Esophagus squamous epithelium (tissue), 5 donors: ENCODE measurements at regions not wholly inside any gene's neighbourhood (a gene's known extent, or its start where the extent isn't known, plus 50 kb on each side); places are given as distances from the start of the nearest gene placed in this dataset.
"Not testable (repeated sequence)": the region's sequence is repeated elsewhere in the genome, so short reads cannot be mapped to it uniquely, and the experiment has no call there.

Experiments
- DNase-seq: peaks from one replicate; lab custom pipeline; 2025; lab: John Stamatoyannopoulos, UW
- H3K27ac ChIP-seq, 4 donors: fragments of 200-600 bp; sonication (generic); one replicate each; pipeline ENCODE4 v1.5.1; 2016 to 2019; ENCODE audit warnings: mild to moderate bottlenecking in 1 of 4
- H3K27me3 ChIP-seq, 4 donors: fragments of 200-600 bp; sonication (generic); 1 replicate in 3 of 4; 2 replicates in 1 of 4; pipeline versions ENCODE4 v1.5.1 to v1.6.0; 2017 to 2021; ENCODE audit warnings: antibody characterized with exemption in 1 of 4
- H3K36me3 ChIP-seq, 3 donors: fragments of 200-600 bp; sonication (generic); one replicate each; pipeline ENCODE4 v1.5.1; 2016 to 2019
- H3K4me1 ChIP-seq, 3 donors: fragments of 200-600 bp; sonication (generic); one replicate each; pipeline ENCODE4 v1.5.1; 2017 to 2019
- H3K4me3 ChIP-seq, 4 donors: fragments of 200-600 bp; sonication (generic); 1 replicate in 3 of 4; 2 replicates in 1 of 4; pipeline ENCODE4 v1.5.1; 2016 to 2019; ENCODE audit warnings: mild to moderate bottlenecking in 2 of 4, moderate library complexity in 1 of 4
- H3K9me3 ChIP-seq, 3 donors: fragments of 200-600 bp; sonication (generic); one replicate each; pipeline ENCODE4 v1.5.1; 2016 to 2019
- CTCF ChIP-seq, 6 experiments: fragments of 450-650 bp in 4 of 6; fragments of 200-600 bp in 2 of 6; sonication (generic) in 2 of 6; IDR thresholded peaks; one replicate each; pipeline ENCODE4 v1.5.1; 2016 to 2019; ENCODE audit warnings: antibody characterized with exemption in 6 of 6, mild to moderate bottlenecking in 4 of 6, moderate library complexity in 4 of 6
- POLR2A ChIP-seq, 4 donors: fragments of 450-650 bp; IDR thresholded peaks; one replicate each; pipeline ENCODE4 v1.6.1; 2017; ENCODE audit warnings: antibody characterized with exemption in 4 of 4, mild to moderate bottlenecking in 4 of 4, moderate library complexity in 3 of 4
- WGBS, 2 donors: methylation state at CpG; one replicate each; pipeline ENCODE4 v1.1.5; 2018; 5-methylcytosine and 5-hydroxymethylcytosine counted together
- intact Hi-C: fragments of 100-400 bp; cut with DNase I; formaldehyde crosslinking; loops from one replicate; pipeline ENCODE4 v1.15.0; 2022
- donor health status: DM: yes; HTN: yes; CAD: no.

- H3K9me3 ChIP-seq = peaks cover 0 to 6% (median 0%) of the 10 kb centered on the region in 3 donors
- no peak for TF ChIP-seq POLR2A (IDR thresholded peaks at IDR 0.05)
- TF ChIP-seq CTCF (IDR thresholded peaks at IDR 0.05) = no peak
- DNase-seq = no peak
- H3K4me1 ChIP-seq = no peaks in the 10 kb centered on the region
- intact Hi-C loops = no loop called here
- H3K4me3 ChIP-seq = no peak overlapping the region
- no peaks in the 10 kb centered on the region for H3K36me3 ChIP-seq
- H3K27me3 ChIP-seq = no peaks in the 10 kb centered on the region
- WGBS, 2 donors = 27 to 53% methylated on average over 1 of the region's 1 CpG
- no peak overlapping the region for H3K27ac ChIP-seq
Observed at GRCh38 chr2:163906410-163906809, 170.6 kb upstream of the FIGN start.

GRCh38 chr2:163897799-163898198 lies 162.0 kb upstream of the FIGN start:
- 75 to 83% methylated on average over 1 to 2 of the region's 2 CpGs for WGBS, 2 donors
- Histone ChIP-seq H3K27ac (no peak overlapping the region), H3K9me3 (no peaks in the 10 kb centered on the region), H3K36me3 (no peaks in the 10 kb centered on the region), H3K27me3 (no peaks in the 10 kb centered on the region), H3K4me3 (no peak overlapping the region), H3K4me1 (no peaks in the 10 kb centered on the region)
- TF ChIP-seq POLR2A (IDR thresholded peaks at IDR 0.05) = no peak
- no peak for TF ChIP-seq CTCF (IDR thresholded peaks at IDR 0.05)
- intact Hi-C loops = no loop called here
- no peak for DNase-seq

- H3K9me3 ChIP-seq, intact Hi-C loops, H3K36me3 ChIP-seq, H3K4me1 ChIP-seq, H3K27me3 ChIP-seq, H3K27ac ChIP-seq, H3K4me3 ChIP-seq, DNase-seq: not testable (repeated sequence)
- WGBS, 2 donors = 0 to 3% methylated on average over 1 of the region's 1 CpG
Observed at GRCh38 chr2:163893444-163893843, 157.6 kb upstream of the FIGN start.

DNA sequence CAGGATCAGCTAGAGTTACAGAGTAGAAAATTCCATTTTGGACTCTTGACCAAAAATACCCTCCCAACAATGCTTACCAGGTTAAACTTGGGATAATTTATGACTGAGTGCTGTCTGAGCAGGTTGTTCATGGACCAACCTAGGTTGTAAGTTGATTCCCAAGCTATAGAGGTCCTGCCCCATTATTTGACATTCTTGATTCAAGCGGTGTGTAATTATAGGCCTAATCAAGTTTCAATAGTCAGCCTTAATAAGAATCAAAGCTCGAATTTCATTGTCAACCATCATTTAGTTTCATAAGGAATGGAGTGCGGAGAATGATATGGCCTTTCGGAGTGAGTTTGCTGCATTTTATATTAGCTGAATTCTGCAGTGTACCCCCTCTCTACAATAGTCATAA lies 152.8 kb upstream of the FIGN start:
- no peak overlapping the region for H3K27ac ChIP-seq
- H3K9me3 ChIP-seq = no peaks in the 10 kb centered on the region
- H3K4me3 ChIP-seq = no peak overlapping the region
- intact Hi-C loops = no loop called here
- H3K27me3 ChIP-seq = no peaks in the 10 kb centered on the region
- H3K36me3 ChIP-seq = no peaks in the 10 kb centered on the region
- no peak for TF ChIP-seq CTCF (IDR thresholded peaks at IDR 0.05)
- no peak for TF ChIP-seq POLR2A (IDR thresholded peaks at IDR 0.05)
- 84 to 85% methylated on average over 4 of the region's 4 CpGs for WGBS, 2 donors
- DNase-seq = no peak
- no peaks in the 10 kb centered on the region for H3K4me1 ChIP-seq

DNA sequence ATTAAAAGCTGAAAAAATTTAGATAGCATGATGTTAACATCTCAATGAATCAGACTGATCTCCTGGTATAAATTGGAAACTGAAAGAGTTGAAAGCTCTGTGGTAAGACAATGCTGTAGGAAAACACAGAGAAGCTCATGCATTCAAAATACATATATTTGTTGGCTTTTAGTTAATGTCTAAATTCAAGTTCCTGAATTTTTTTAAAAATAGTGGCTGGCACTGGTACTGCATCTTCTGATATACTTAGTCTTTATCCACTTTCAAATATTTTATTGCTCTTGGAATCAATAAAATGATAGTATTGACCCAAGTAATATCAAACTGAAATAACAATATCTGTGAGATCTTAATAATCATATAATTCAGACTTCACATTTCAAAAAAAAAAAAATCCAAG lies 151.4 kb upstream of the FIGN start:
- Histone ChIP-seq H3K4me3 (no peak overlapping the region), H3K27ac (no peak overlapping the region), H3K9me3 (no peaks in the 10 kb centered on the region), H3K27me3 (no peaks in the 10 kb centered on the region), H3K36me3 (no peaks in the 10 kb centered on the region), H3K4me1 (no peaks in the 10 kb centered on the region)
- intact Hi-C loops = no loop called here
- DNase-seq = no peak
- peak in 3 of 6 experiments; percentile 15 to 32 (median 23) for TF ChIP-seq CTCF (IDR thresholded peaks at IDR 0.05)
- no peak for TF ChIP-seq POLR2A (IDR thresholded peaks at IDR 0.05)

DNA sequence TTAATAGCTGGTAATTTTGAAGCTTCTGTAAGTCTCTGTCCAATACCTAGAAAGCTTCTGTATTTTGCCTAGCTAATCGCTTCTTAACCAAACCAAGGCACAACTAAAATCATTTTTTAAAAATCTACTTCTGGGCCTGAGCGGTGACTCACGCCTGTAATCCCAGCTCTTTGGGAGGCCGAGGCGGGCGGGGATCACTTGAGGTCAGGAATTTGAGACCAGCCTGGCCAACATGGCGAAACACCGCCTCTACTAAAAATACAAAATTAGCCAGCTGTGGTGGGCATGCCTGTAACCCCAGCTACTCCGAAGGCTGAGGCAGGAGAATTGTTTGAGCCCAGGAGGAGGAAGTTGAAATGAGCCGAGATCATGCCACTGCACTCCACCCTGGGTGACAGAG lies 148.6 kb upstream of the FIGN start:
- H3K9me3 ChIP-seq = no peaks in the 10 kb centered on the region
- H3K27me3 ChIP-seq = no peaks in the 10 kb centered on the region
- H3K4me3 ChIP-seq = no peak overlapping the region
- intact Hi-C loops = no loop called here
- TF ChIP-seq CTCF (IDR thresholded peaks at IDR 0.05) = no peak
- H3K27ac ChIP-seq = no peak overlapping the region
- H3K4me1 ChIP-seq = no peaks in the 10 kb centered on the region
- DNase-seq = no peak
- 77 to 87% methylated on average over 3 to 10 of the region's 10 CpGs for WGBS, 2 donors
- H3K36me3 ChIP-seq = no peaks in the 10 kb centered on the region
